ENCODE measurements at regions not wholly inside any gene's neighbourhood (a gene's known extent, or its start where the extent isn't known, plus 50 kb on each side); places are given as distances from the start of the nearest gene placed in this dataset.

GRCh38 chr4:20627866-20628265, 72.4 kb upstream of the PACRGL start:
- no peak for DNase-seq (ENCODE audit: low spot score)
- H3K4me2 ChIP-seq = no peak overlapping the region
- no peaks in the 10 kb centered on the region for H3K27me3 ChIP-seq
- no peaks in the 10 kb centered on the region for H3K79me2 ChIP-seq (ENCODE audit: low read depth)
- no peaks in the 10 kb centered on the region for H3K36me3 ChIP-seq
- Mint-ChIP-seq H3K36me3 (no peaks in the 10 kb centered on the region), H3K27ac (no peak overlapping the region), H3K9me3 (no peaks in the 10 kb centered on the region), H3K27me3 (ENCODE audit: insufficient read depth, low read depth) (no peaks in the 10 kb centered on the region), H3K4me1 (peaks cover 13% of the 10 kb centered on the region), H3K4me3 (no peak overlapping the region)
- no peak overlapping the region for H2AFZ ChIP-seq (replicated peaks)
- H3K4me3 ChIP-seq = no peak overlapping the region
- H3K4me1 ChIP-seq = no peaks in the 10 kb centered on the region
- H4K20me1 ChIP-seq (ENCODE audit: low read depth) = no peaks in the 10 kb centered on the region
- no peaks in the 10 kb centered on the region for H3F3A ChIP-seq (ENCODE audit: low read depth)
- H3K9ac ChIP-seq = no peak overlapping the region
- no peak overlapping the region for H3K27ac ChIP-seq
- H3K9me3 ChIP-seq (ENCODE audit: low read depth) = peaks cover 8% of the 10 kb centered on the region
- TF ChIP-seq EZH2phosphoT487 (IDR thresholded peaks at IDR 0.05) = no peak
- TF ChIP-seq EZH2 (IDR thresholded peaks at IDR 0.05) = no peak
- no peak for TF ChIP-seq CTCF (IDR thresholded peaks at IDR 0.05)

GRCh38 chr4:20629186-20630106, 70.8 kb upstream of the PACRGL start:
- no peak overlapping the region for H2AFZ ChIP-seq (replicated peaks)
- Mint-ChIP-seq H3K9me3 (peaks cover 7% of the 10 kb centered on the region), H3K4me3 (no peak overlapping the region), H3K27me3 (ENCODE audit: insufficient read depth, low read depth) (peaks cover 5% of the 10 kb centered on the region), H3K36me3 (peaks cover 5% of the 10 kb centered on the region), H3K4me1 (peaks cover 13% of the 10 kb centered on the region), H3K27ac (no peak overlapping the region)
- no peak for DNase-seq (ENCODE audit: low spot score)
- TF ChIP-seq EZH2 (IDR thresholded peaks at IDR 0.05) (no peak), EZH2phosphoT487 (IDR thresholded peaks at IDR 0.05) (no peak), CTCF (IDR thresholded peaks at IDR 0.05) (no peak)
- peaks cover 8% of the 10 kb centered on the region for H3K9me3 ChIP-seq (ENCODE audit: low read depth)
- H3F3A ChIP-seq (ENCODE audit: low read depth) = no peaks in the 10 kb centered on the region
- no peak overlapping the region for H3K9ac ChIP-seq
- no peaks in the 10 kb centered on the region for H4K20me1 ChIP-seq (ENCODE audit: low read depth)
- H3K4me3 ChIP-seq = no peak overlapping the region
- H3K4me1 ChIP-seq = no peaks in the 10 kb centered on the region
- no peaks in the 10 kb centered on the region for H3K36me3 ChIP-seq
- no peak overlapping the region for H3K27ac ChIP-seq
- no peaks in the 10 kb centered on the region for H3K79me2 ChIP-seq (ENCODE audit: low read depth)
- no peak overlapping the region for H3K4me2 ChIP-seq
- no peaks in the 10 kb centered on the region for H3K27me3 ChIP-seq

- Histone ChIP-seq H3K27me3 (no peaks in the 10 kb centered on the region), H3K9me3 (ENCODE audit: low read depth) (no peaks in the 10 kb centered on the region), H3K27ac (no peak overlapping the region), H3F3A (ENCODE audit: low read depth) (no peaks in the 10 kb centered on the region), H3K4me1 (no peaks in the 10 kb centered on the region), H3K79me2 (ENCODE audit: low read depth) (no peaks in the 10 kb centered on the region), H3K4me2 (no peak overlapping the region), H3K9ac (no peak overlapping the region), H2AFZ (replicated peaks) (no peak overlapping the region), H3K36me3 (no peaks in the 10 kb centered on the region), H3K4me3 (no peak overlapping the region), H4K20me1 (ENCODE audit: low read depth) (no peaks in the 10 kb centered on the region)
- H3K9me3 Mint-ChIP-seq = peaks cover 22% of the 10 kb centered on the region
- no peak overlapping the region for H3K4me3 Mint-ChIP-seq
- H3K36me3 Mint-ChIP-seq = peaks cover 6% of the 10 kb centered on the region
- H3K27me3 Mint-ChIP-seq (ENCODE audit: insufficient read depth, low read depth) = peaks cover 8% of the 10 kb centered on the region
- TF ChIP-seq CTCF (IDR thresholded peaks at IDR 0.05) = no peak
- no peak for TF ChIP-seq EZH2phosphoT487 (IDR thresholded peaks at IDR 0.05)
- no peak for TF ChIP-seq EZH2 (IDR thresholded peaks at IDR 0.05)
- H3K27ac Mint-ChIP-seq = no peak overlapping the region
- no peak for DNase-seq (ENCODE audit: low spot score)
- peaks cover 7% of the 10 kb centered on the region for H3K4me1 Mint-ChIP-seq
Measured at GRCh38 chr4:20638825-20639224, 61.4 kb upstream of the PACRGL start.
